ENCODE measurements at regions not wholly inside any gene's neighbourhood (a gene's known extent, or its start where the extent isn't known, plus 50 kb on each side); places are given as distances from the start of the nearest gene placed in this dataset.

- DNase-seq = no peak
Measured at GRCh38 chr22:49076300-49077035, 751.2 kb downstream of the BRD1 start.

- DNase-seq = no peak
Measured at GRCh38 chr22:49075150-49075549, 752.5 kb downstream of the BRD1 start.

GRCh38 chr22:49073873-49074417 is 753.7 kb downstream of the BRD1 start:
- no peak for DNase-seq

- DNase-seq = no peak
Measured at GRCh38 chr22:49072996-49073645, 754.6 kb downstream of the BRD1 start.

- DNase-seq = no peak
Measured at GRCh38 chr22:49070501-49070900, 757.2 kb downstream of the BRD1 start.

- DNase-seq = no peak
Measured at GRCh38 chr22:49068861-49069500, 758.7 kb downstream of the BRD1 start.

GRCh38 chr22:49067504-49067903 is 760.2 kb downstream of the BRD1 start:
- DNase-seq = no peak

- no peak for DNase-seq
Measured at GRCh38 chr22:49066619-49067018, 761.1 kb downstream of the BRD1 start.

- no peak for DNase-seq
Measured at GRCh38 chr22:49064836-49065235, 762.8 kb downstream of the BRD1 start.

- no peak for DNase-seq
Measured at GRCh38 chr22:49063545-49063890, 764.2 kb downstream of the BRD1 start.

GRCh38 chr22:49062802-49063544 is 764.7 kb downstream of the BRD1 start:
- no peak for DNase-seq

GRCh38 chr22:49062155-49062801 is 765.4 kb downstream of the BRD1 start:
- no peak for DNase-seq

GRCh38 chr22:49057910-49058309 is 769.8 kb downstream of the BRD1 start:
- no peak for DNase-seq

GRCh38 chr22:49056301-49056700 is 771.4 kb downstream of the BRD1 start:
- DNase-seq = no peak

- DNase-seq = no peak
Measured at GRCh38 chr22:49055406-49055805, 772.3 kb downstream of the BRD1 start.

- no peak for DNase-seq
Measured at GRCh38 chr22:49053578-49053977, 774.1 kb downstream of the BRD1 start.

- DNase-seq = no peak
Measured at GRCh38 chr22:49052560-49052959, 775.1 kb downstream of the BRD1 start.

- DNase-seq = no peak
Measured at GRCh38 chr22:49052023-49052538, 775.6 kb downstream of the BRD1 start.

- no peak for DNase-seq
Measured at GRCh38 chr22:49051491-49052022, 776.1 kb downstream of the BRD1 start.

GRCh38 chr22:49049691-49050090 is 778.0 kb downstream of the BRD1 start:
- DNase-seq = no peak

- no peak for DNase-seq
Measured at GRCh38 chr22:49048591-49048990, 779.1 kb downstream of the BRD1 start.

GRCh38 chr22:49047447-49047846 is 780.2 kb downstream of the BRD1 start:
- no peak for DNase-seq
